COR-L47 (cell line): ENCODE measurements at regions not wholly inside any gene's neighbourhood (a gene's known extent, or its start where the extent isn't known, plus 50 kb on each side); places are given as distances from the start of the nearest gene placed in this dataset.
"Not testable (repeated sequence)": the region's sequence is repeated elsewhere in the genome, so short reads cannot be mapped to it uniquely, and the experiment has no call there.

Experiments used
- DNase-seq: peaks from one replicate; lab custom pipeline; 2025; lab: John Stamatoyannopoulos, UW

DNA sequence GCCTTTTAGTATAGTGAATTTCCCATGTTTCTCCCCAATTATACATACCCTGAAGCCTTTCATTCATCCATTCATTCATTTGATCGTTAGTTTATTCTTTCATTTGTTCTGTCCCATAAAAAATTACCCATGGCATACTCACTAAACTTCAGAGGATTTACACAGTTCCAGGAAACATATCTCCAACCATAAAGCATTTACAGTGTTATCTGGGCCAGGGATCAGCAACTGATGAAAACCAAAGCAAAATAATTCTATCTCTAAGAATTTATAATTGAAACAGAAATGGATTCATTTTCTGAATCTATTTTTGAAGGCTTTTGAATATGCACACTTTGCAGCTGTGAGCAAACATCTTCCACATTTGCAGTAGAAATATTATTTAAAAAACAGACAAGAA, 547.7 kb downstream of the KCNJ2 start:
- no peak for DNase-seq

DNA sequence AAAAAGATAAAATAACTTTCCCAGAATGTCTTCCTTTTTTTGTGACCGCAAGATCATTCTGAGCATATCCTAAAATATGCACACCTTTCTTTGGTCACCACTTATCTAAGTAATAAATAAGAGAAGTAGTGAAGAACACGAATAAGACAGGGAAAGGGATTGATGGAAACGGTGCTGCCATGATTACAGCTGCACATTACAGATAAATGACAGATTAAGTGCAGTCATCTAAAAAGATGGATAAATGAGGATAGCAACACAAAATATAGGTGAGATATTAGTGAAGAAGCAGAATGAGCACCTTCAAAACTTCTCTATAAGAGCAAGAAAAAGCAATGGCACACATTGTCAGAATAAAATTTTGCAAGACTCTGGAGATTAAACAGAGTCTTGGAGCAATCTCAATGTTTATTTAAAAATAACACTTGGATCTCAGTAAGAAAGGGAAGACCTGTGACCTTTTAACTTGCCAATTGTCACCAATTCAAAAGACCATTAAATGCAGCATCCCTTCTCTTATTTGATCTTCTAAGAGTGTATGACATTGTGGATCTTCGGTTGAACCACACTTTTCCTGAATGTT, 567.1 kb downstream of the KCNJ2 start:
- no peak for DNase-seq

DNA sequence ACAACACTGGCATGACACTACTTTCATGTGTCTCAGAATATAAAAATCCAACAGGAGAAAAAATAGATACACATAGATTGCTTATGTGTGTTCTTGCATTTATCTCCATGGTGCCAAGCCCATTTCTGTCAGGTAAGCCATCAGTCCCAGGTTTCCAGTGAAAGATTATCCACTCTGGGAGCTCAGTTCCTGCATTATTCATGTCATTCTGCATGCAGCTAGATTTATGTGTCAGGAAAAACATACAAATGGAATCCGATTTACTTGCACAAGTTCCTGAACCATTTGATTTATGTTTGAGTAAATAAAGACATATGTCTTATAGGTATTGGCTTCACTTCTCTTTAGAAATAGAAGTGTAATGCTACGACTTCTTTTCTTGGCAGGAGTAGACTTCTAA, 569.7 kb downstream of the KCNJ2 start:
- DNase-seq = no peak

DNA sequence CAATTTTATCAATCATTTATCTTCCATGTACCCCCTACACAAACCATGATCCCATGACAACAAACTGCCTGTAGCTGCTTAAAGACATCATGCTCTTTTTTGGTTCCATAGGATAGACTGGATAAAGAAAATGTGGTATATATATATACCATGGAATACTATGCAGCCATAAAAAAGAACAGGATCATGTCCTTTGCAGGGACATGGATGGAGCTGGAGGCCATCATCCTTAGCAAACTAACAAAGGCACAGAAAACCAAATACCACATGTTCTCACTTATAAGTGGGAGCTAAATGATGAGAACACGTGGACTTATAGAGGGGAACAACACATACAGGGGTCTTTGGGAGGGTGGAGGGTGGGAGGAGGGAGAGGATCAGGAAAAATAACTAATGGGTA, 577.2 kb downstream of the KCNJ2 start:
- not testable (repeated sequence) for DNase-seq

DNA sequence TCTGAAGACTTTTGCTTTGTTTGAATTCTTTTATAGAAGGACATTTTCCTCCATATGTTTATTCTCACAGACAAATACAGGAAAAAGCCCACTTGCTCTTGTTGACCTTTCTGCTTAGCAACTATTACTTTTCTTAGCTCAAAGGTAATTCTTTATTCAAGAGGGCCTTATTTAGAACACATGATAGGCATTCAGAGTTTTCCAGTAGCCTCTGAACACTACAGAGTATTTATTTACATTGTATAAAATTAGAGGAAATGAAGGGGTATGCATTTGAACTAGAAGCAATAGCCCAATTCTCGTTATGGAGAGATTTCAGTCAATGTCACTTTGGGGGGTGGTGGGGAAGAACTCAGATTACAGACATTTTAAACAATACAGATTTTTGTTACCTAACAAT, 581.7 kb downstream of the KCNJ2 start:
- no peak for DNase-seq

DNA sequence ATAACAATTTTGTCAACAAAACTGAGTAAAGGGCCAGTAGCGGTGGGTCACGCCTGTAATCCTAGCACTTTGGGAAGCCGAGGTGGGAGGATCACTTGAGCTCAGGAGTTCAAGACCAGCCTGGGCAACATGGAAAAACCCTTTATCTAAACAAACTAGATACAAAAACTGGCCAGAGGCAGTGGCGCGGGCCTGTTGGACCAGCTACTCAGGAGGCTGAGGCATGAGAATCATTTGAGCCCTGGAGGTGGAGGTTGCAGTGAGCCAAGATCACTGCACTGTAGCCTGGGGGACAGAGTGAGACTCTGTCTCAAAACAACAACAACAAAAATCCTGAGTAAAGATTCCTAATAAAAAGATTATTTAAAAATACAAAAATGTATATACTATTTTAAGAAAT, 583.1 kb downstream of the KCNJ2 start:
- DNase-seq = not testable (repeated sequence)

DNA sequence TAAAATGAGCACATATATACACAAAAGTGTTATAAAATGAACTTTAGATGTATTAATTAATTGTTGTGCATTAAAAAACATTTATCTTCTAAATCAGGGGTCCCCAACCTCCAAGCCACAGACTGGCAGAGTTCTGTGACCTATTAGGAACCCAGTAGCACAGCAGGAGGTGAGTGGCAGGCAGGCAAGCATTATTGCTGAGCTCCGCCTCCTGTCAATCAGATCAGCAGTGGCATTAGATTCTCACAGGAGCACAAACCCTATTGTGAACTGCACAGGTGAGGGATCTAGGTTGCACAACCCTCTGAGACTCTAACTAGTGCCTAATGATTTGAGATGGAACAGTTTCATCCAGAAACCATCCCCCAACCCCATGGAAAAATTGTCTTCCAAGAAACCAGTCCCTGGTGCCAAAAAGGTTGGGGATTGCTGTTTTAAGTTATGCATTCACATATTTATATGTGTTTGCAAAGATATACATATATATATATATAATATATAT, 583.7 kb downstream of the KCNJ2 start:
- DNase-seq = no peak

DNA sequence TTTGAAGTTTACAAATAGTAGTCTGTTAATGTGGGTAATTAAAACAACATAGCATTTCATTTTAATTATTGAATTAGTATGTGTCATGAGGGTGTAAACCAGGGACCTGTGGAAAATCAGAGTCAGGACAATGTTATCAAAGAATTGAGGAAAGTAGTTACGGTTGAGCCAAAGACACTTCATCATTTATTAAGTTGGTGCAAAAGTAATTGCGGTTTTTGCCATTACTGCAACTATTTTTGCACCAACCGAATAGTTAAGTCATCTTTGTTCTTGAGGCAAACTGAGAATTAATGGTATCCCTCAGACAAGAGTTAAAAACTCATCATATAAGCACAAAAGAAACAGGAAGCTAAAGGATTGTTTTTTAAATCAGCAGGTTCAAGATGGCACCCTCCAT, 593.7 kb downstream of the KCNJ2 start:
- no peak for DNase-seq

DNA sequence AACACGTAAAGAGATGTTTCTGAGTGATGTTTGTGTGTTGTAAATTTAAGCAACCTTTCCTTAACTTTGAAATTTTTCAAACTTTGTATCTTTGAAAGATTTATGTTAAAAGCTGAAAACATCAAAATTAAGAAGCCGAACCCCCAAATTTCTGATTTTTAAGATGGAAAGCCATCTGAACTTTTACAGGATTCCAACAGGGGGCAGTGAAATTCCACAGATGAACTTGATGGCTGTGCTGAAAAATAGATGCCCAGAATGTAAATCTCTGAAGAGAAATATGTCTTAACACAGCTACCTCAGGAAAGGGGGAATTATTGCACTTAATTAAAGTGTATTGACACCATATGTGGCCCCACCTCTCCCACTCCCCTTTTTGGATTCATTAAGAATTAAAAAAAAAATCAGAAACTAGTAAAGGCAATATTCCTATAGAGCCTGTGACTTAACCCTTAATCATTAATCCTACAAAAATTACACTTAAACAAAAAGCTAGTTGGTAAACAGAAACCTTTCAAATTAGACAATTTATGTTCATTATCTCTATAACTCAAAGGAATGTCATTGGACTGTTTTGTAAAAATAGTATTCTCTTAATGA, 597.9 kb downstream of the KCNJ2 start:
- DNase-seq = peak; percentile 8

DNA sequence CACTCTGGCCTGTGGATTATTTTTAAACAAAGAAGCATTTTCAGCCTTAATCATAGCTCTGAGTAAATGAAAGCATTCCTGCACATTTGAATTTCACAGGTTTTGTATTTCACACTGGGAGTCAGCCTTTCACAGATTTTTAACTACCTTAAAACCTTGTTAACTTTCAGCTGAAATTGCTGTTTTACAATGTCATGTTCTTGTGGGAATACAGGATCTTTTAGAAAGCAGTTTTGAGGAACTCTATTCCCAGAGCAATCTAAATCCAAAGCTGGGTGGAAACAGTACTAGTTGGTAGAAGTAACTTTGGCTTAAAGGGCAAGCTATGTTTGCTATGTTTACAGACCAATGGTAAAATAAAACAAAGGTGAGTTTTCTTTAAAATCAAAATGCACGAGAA, 600.6 kb downstream of the KCNJ2 start:
- DNase-seq = no peak

DNA sequence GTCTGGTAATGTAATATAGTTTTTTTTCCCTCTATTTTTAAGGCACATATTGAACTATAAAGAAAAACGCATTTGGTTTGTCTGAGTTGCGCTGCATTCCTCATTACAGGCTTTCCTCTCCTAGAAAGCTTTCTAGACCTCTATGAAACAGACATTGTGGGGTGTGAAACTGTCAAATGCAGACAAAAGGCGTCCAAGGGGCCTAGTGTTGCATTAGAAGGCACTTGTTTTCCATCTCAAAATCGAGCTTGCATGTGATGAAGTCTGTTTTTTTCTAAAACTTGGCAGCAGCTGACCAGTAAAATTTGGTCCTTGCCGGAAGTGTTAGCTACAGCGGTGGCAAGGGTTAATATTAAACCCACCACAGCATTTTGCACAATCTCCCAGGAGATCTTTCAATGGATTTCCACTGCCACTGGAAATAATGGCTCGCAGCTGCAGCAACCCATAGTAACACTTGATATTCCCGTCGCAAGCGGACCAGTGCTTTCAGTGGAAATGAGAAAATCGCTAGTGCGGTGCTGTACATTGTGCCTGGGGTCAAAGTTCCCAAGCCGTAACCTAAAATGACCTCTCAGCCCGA, 602.6 kb downstream of the KCNJ2 start:
- DNase-seq = no peak

DNA sequence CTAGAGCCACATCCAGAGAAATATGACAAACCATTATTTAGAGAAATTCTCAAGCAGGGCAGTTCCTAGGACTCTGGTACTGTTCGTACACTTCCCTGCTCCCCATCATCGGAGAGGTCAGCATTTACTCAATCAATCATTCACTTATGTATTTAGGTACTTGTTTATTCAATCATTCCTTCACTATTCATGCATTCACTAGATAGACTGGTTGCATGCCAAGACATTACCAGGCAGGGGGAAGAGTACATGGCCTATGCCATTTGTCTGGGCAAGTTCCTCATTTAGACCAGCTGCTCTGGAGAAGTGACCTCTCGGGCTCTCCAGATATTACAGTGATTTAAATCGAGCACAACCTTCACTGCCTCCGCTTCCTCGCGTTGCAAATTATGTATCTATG, 603.4 kb downstream of the KCNJ2 start:
- DNase-seq = no peak

DNA sequence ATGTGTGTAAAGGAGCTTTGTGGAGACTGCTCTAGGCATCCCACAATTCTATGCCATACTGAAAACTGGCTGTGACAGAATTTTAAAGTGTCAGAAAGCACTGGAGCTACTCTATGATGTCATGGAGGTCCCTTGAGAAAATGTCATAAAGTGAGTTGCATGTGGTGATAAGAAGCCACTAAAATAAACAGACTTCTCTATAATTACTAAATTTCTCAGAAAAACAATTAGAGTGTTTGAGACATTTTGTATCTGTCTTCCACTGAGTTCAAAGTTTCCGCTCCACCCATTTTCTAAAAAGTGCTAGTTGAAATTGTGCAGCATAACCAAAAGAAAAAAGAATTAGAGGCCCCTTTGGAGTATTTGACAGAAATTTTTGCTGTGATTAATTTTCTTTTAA, 603.9 kb downstream of the KCNJ2 start:
- DNase-seq = no peak

DNA sequence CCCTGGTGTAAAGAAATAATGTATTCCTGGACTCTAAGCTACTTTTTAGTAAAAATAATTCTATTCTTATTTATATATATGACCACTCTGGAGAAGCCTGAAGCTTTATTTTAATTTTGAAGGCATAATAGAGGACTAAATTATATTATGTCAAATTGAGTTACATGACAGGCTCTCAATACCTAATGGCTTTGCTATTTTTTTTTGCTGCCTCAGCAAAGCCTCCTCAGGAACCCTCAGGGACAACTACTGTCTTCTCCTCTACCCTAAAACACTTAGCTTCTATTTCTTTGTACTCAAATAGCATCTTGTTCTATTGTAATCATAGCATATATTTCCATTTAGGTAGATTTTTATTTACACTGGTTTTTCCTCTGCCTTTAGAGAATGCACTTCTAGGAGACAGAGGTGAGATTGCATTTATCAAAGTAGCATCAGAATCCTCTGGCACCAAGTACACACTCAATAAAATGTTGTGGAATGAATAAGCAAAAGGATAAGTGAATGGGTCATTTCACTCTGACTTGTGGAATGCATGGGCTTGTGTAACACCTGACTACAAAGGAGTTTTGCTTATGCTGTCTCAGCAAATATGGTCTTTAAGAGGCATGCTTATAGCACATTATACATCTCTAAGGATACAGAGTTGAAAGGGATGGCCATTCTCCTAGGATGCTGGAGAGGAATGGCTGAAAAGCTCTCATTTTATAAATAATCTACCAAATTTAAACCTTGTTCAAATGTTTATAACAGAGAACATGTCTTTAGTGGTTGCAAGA, 605.2 kb downstream of the KCNJ2 start:
- no peak for DNase-seq

DNA sequence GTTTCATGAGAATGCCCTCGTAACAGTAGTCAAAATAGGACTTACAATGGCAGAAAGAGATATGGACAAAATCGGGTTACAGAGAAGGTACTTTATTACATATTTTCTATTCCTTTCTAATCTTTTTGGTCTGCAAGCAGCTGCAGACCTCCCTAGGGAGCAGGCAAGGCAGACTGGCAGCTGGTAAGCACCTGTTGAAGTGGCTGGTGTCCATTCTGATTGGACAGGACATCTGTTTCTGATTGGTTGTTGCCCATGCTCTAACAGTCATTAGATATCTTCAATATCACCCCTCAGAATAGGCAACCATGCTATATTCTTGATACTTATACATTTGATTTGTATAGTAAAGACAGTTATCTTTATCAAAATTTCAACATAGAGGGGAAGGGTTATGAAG, 606.3 kb downstream of the KCNJ2 start:
- no peak for DNase-seq

DNA sequence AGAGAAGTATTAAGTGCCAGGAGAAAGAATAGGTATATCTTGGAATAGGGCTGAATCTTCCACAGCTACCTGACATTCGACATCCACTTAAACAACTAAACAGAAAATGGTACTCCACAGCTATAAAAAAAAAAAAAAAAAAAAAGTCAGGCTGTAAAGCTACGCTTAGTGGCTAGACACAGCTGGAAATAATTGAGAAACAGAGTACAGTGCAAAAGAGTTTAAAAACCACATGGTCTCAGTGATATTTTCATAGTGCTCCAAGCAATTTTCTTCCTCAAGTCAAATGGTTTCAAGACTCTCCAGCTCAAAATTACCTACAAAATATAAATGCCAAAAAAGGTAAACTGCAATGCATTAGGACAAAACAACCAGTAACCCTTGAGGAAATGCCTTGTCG, 607.1 kb downstream of the KCNJ2 start:
- no peak for DNase-seq

DNA sequence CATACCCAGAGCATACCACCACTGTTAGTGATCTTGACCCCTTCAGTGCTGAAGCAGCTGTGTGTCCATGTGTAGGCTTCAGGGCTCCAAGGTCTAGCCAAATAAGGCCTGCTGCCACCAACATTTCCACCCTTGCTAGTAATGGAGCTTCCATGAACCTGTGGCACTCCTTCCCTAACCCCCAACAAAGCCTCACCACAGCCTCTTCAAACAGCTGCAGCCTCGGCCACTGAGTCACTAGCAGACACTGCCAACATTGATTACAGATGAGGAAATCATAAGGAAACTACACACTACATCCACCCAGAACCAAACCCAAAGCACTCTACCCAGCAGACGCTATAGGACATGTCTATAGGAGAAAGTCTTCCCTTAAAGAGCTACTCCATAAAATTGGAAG, 610.7 kb downstream of the KCNJ2 start:
- DNase-seq = no peak

DNA sequence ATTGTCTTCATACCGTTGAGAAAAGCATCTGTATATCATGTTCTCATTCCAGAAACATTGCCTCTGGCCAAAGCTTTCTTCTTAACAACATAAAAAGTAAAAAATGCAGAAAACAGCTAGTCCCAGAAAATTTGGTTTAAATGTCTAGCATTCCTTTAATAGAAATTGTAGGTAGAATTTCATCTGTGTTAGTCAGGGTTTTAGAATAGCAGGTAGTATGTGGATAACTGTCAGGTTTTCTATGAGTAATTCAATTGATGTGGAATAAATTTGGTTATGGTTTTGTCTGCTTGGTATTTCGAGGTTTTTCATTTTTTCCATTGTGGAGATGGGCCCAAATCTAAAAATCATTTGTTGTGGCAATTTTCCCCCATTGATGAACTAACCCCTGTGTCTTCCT, 616.7 kb downstream of the KCNJ2 start:
- DNase-seq = no peak

DNA sequence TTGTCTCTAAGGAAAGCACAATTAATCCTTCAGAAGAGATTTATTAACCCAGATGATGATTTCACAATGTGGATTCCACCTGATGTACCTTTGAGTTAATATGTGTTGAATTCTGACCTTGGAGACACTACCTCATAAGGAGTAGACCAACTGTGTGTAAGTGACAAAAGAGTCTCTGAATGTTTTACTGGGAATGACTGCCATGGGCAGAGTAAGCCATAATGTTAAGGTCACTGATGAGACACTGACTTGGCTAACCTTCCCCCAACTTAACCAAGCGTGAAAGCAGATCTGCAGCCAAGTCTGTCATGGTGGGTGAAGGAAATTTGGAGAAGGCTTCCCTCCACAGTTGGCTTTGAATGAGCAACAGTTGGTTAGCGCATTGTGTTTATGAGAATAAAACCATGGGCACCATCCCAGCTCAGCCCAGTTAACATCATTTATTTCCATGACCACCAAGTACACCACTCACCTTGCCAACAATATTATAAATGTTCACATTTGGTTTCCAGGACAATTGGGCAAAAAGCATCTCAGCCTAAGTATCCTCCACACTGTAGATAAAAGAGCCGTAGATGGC, 618.5 kb downstream of the KCNJ2 start:
- no peak for DNase-seq

DNA sequence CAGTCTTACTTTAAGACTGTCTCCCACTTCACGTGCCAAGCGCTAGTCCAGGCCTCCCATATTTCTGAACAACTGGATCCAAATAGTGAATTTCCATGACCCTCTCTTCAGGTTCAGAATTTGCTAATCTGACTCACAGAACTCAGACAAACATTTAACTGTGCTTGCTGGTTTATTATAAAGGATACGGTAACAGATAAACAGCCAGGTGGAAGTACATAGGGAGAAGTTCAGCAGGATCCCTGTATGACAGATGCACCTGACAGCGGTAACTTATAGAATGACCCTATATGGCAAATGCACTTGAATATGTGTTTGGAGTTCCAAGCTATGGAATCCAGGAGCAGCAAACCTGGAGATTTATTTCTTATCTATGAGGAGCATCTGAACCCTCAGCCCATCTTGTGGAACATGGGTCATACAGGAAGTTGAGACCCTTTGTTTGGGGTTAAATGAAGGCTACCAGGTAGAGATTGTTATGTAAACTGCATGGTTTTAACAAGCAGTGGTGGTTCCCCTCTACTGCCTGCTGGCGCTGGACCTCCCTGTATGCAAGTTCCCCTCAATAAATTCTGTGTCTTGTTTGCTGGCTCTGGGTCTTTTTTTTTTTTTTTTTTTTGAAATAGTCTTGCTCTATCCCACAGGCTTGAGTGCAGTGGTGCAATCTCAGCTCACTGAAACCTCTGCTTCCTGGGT, 622.6 kb downstream of the KCNJ2 start:
- no peak for DNase-seq

DNA sequence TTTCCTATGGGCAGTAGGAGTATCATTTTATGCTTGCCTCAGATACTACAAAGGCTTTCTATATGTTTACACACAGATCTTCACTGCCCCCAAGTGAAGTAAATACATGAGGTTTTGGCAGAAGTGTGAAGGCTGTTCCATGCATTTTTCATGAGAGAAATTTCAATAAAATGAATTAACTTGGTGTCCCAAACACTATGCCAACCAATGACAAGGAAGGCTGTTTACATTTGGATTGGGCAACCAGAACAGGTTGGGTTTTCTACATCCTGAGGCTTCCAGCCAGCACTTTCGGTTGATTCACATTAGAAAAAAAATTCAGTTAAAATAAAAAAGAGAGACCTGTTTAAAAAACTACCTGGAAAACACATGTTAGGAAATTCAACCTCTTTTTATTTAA, 625.4 kb downstream of the KCNJ2 start:
- no peak for DNase-seq

DNA sequence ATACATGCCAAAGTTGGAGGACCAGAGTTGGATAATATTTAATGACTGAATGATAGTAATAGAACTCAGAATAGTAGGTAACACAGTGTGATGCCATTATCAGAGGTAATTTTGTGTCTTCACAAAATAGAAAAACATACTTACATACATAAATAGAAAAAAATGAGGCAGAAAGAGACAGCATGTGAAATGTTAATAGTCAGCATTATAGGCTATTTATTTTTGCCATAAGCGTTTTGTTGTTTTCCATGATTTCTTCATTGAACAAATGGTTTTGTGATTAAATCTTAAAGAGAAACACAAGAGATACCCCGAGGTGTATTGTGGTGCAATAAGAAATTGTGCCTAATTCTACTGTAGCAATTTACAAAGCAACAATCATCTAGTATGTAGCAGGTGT, 626.3 kb downstream of the KCNJ2 start:
- no peak for DNase-seq
